ENCODE measurements at regions not wholly inside any gene's neighbourhood (a gene's known extent, or its start where the extent isn't known, plus 50 kb on each side); places are given as distances from the start of the nearest gene placed in this dataset.
"Not testable (repeated sequence)": the region's sequence is repeated elsewhere in the genome, so short reads cannot be mapped to it uniquely, and the experiment has no call there.

- no peak for DNase-seq
- H3K27ac ChIP-seq, result no peak overlapping the region
- H3K27me3 ChIP-seq, result no peaks in the 10 kb centered on the region
- no peaks in the 10 kb centered on the region for H3K36me3 ChIP-seq
- intact Hi-C loops (cut with DNase I), result no loop called here
- TF ChIP-seq CTCF (IDR thresholded peaks at IDR 0.05) (no peak), POLR2A (IDR thresholded peaks at IDR 0.05) (no peak)
- H3K4me3 ChIP-seq (replicated peaks in 1 of 3), result no peak overlapping the region
- H3K9me3 ChIP-seq, result no peaks in the 10 kb centered on the region
- WGBS, 2 donors, result 84 to 97% methylated on average over 2 of the region's 2 CpGs
- H3K4me1 ChIP-seq, result no peaks in the 10 kb centered on the region
Observed at GRCh38 chr3:90062631-90063200, 955.3 kb downstream of the EPHA3 start.

GRCh38 chr3:90068783-90069182 lies 961.4 kb downstream of the EPHA3 start:
- DNase-seq, result no peak
- H3K9me3 ChIP-seq, result no peaks in the 10 kb centered on the region
- no peaks in the 10 kb centered on the region for H3K27me3 ChIP-seq
- no peak overlapping the region for H3K4me3 ChIP-seq (replicated peaks in 1 of 3)
- no peak overlapping the region for H3K27ac ChIP-seq
- TF ChIP-seq CTCF (IDR thresholded peaks at IDR 0.05) (no peak), POLR2A (IDR thresholded peaks at IDR 0.05) (no peak)
- H3K4me1 ChIP-seq, result no peaks in the 10 kb centered on the region
- 85 to 88% methylated on average over 3 of the region's 3 CpGs for WGBS, 2 donors
- intact Hi-C loops (cut with DNase I), result no loop called here
- no peaks in the 10 kb centered on the region for H3K36me3 ChIP-seq

GRCh38 chr3:90069748-90070147 lies 962.3 kb downstream of the EPHA3 start:
- 26 to 35% methylated on average over 1 of the region's 1 CpG for WGBS, 2 donors
- H3K27ac ChIP-seq, result no peak overlapping the region

GRCh38 chr3:90076136-90076535 lies 968.7 kb downstream of the EPHA3 start:
- Histone ChIP-seq H3K36me3 (no peaks in the 10 kb centered on the region), H3K27me3 (no peaks in the 10 kb centered on the region), H3K4me1 (no peaks in the 10 kb centered on the region), H3K4me3 (replicated peaks in 1 of 3) (no peak overlapping the region), H3K27ac (no peak overlapping the region), H3K9me3 (no peaks in the 10 kb centered on the region)
- DNase-seq, result no peak
- TF ChIP-seq CTCF (IDR thresholded peaks at IDR 0.05) (no peak), POLR2A (IDR thresholded peaks at IDR 0.05) (no peak)
- intact Hi-C loops (cut with DNase I), result no loop called here

More at GRCh38 chr3:90069748-90070147, 962.3 kb downstream of the EPHA3 start:
- Histone ChIP-seq H3K27me3 (no peaks in the 10 kb centered on the region), H3K4me1 (no peaks in the 10 kb centered on the region), H3K9me3 (no peaks in the 10 kb centered on the region), H3K36me3 (no peaks in the 10 kb centered on the region), H3K4me3 (replicated peaks in 1 of 3) (no peak overlapping the region)
- intact Hi-C loops (cut with DNase I), result no loop called here
- TF ChIP-seq POLR2A (IDR thresholded peaks at IDR 0.05) (no peak), CTCF (IDR thresholded peaks at IDR 0.05) (no peak)
- DNase-seq, result no peak

GRCh38 chr3:90080988-90081387 lies 973.6 kb downstream of the EPHA3 start:
- no peak for DNase-seq
- H3K36me3 ChIP-seq, result no peaks in the 10 kb centered on the region
- H3K9me3 ChIP-seq, result no peaks in the 10 kb centered on the region
- H3K27me3 ChIP-seq, result no peaks in the 10 kb centered on the region
- intact Hi-C loops (cut with DNase I), result no loop called here
- H3K27ac ChIP-seq, result no peak overlapping the region
- no peak overlapping the region for H3K4me3 ChIP-seq (replicated peaks in 1 of 3)
- 53 to 76% methylated on average over 1 of the region's 1 CpG for WGBS, 2 donors
- no peak for TF ChIP-seq CTCF (IDR thresholded peaks at IDR 0.05)
- H3K4me1 ChIP-seq, result no peaks in the 10 kb centered on the region

GRCh38 chr3:90086297-90086696 lies 978.9 kb downstream of the EPHA3 start:
- H3K36me3 ChIP-seq; H3K4me3 ChIP-seq (replicated peaks in 1 of 3); H3K4me1 ChIP-seq; H3K27me3 ChIP-seq; DNase-seq; intact Hi-C loops (cut with DNase I); H3K27ac ChIP-seq; H3K9me3 ChIP-seq: not testable (repeated sequence)
- WGBS, 2 donors, result 81 to 85% methylated on average over 8 of the region's 8 CpGs
